ENCODE measurements at regions not wholly inside any gene's neighbourhood (a gene's known extent, or its start where the extent isn't known, plus 50 kb on each side); places are given as distances from the start of the nearest gene placed in this dataset.

DNA sequence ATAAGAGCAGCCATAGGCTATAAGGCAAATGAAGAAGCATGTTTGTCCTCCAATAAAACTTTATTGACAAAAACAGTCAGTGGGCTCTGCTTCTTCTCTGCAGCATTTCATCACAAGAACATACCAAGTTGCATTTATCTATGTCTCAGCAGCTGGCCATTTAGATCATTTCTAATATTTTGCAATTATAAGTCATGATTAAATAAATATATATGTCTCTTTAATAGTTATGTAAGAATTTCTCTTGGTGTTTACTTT is 153.5 kb downstream of the RFC3 start:
- TF ChIP-seq POLR2A (IDR thresholded peaks at IDR 0.05; ENCODE audit: low read depth, low read length) (no peak), TAF1 (IDR thresholded peaks at IDR 0.05; ENCODE audit: borderline replicate concordance, low read depth, low read length) (no peak)
